Amygdala (tissue), 56 donors: ENCODE measurements at regions not wholly inside any gene's neighbourhood (a gene's known extent, or its start where the extent isn't known, plus 50 kb on each side); places are given as distances from the start of the nearest gene placed in this dataset.

Experiments
- DNase-seq, 56 donors: peaks; one replicate each; lab custom pipeline; 2025; lab: John Stamatoyannopoulos, UW

GRCh38 chr17:74055508-74056160, 147.8 kb upstream of the RPL38 start:
- no peak for DNase-seq

DNA sequence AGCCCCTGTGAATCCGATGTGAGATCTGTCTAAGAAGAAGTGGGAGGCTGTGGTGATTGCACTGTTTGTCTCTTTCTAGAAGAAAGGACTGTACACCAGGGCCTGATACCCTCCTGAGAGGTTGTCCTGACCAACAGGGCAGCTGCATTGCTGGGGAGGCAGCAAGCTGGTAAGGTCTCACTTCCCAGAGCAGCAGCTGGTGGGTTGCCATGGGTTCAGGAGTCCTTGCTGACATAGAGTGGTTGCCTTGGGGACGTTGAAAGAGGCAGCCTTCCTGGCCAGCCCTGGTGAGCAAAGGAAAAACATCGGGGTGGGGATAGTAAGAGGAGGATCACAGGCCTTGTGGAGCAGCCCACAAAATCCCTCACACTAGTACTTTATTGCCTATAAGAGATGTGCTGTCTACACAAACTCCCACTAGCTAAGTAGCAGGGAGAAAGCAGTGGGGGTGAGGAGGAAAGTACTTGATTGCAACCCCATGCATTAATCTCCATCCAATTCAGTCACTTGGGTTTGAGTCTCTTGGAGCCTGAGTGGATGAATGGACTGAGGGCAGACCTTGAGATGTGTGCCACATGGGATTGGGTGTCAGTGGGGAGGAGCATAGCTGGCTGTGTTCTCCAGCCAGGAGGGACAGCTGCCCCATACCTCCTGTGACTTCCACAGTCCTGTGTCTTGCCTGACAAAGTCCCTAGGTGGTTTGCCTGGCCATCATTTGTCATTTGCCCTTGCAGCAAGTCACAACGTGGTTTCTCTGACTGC, 143.8 kb upstream of the RPL38 start:
- DNase-seq = peak in 35 of 56 donors; percentile 10 to 74 (median 36)

DNA sequence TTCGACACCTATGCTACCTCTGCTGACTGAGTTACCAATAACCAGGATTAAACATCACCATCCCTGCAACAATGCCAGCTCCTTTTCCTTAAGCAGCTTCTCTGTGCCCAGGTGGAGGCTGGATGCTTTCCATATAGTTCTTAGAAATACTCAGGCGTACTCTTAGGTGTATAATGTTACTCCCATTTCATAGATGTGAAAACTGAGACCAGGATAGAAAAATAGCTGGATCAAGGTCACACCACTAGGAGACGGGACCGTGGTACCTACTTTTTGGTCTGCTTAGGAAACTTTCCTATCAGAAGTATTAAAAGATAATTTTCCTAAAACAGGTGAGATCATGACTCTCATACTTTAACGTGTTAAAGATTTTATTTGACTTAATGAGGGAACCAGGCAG, 141.7 kb upstream of the RPL38 start:
- DNase-seq = no peak

- DNase-seq = no peak
Observed at GRCh38 chr17:74062234-74062633, 141.2 kb upstream of the RPL38 start.

DNA sequence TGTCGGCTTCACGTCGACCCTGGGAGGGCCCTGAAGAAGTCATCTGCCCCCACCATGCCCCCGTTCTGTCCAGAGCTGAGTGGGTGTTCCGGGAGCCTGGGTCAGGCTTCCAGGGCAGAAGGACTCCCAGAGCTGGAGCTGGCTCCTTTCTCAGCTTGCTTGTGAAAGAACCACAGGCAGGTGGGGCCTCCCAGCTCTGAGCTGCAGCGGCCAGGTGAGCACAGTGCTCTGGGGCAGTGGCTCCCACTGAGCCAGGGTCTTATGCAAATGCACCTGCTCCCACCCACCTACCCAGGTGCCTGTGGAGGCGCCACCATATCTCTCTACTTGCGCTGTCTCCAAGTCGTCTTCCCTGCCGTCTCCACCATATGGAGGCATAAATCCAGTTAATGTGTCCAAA, 140.0 kb upstream of the RPL38 start:
- DNase-seq = no peak

DNA sequence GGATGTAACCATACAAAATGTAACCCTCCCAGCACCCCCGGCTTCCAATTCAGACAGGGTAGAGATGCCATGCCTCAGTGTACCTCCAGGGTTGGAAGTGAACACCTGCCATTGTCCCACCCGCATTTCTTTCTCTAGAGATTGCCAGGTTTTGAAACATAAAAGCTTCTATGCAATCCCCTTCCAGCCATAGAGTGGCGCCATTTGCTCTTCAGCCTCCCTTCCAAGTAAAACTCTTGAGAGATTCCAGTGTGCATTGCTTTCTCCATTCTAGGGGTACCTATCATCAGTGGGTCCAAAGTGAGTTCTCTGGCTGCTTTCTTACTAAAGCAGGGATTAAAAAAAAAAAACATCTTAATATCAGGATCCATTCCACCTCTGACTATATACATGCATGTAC, 133.1 kb upstream of the RPL38 start:
- DNase-seq = no peak

- no peak for DNase-seq
Observed at GRCh38 chr17:74070998-74071679, 132.3 kb upstream of the RPL38 start.

GRCh38 chr17:74072340-74072739, 131.1 kb upstream of the RPL38 start:
- no peak for DNase-seq

DNA sequence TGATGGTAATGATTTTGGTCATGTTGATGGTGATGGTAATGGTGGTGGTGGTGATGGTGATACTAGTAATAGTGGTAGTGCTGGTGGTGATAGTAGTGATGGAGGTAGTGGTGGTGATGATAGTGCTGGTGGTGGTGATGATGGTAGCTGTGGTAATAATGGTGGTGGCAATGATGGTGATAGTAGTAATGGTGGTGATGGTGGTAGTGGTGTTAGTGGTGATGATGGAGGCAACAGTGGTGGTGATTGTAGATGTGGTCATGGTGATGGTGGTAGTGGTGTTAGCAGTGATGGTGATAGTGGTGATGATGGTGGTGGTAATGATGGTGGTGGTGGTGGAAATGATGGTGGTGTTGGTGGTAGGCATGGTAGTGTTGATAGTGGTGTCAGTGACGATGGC, 127.0 kb upstream of the RPL38 start:
- no peak for DNase-seq

DNA sequence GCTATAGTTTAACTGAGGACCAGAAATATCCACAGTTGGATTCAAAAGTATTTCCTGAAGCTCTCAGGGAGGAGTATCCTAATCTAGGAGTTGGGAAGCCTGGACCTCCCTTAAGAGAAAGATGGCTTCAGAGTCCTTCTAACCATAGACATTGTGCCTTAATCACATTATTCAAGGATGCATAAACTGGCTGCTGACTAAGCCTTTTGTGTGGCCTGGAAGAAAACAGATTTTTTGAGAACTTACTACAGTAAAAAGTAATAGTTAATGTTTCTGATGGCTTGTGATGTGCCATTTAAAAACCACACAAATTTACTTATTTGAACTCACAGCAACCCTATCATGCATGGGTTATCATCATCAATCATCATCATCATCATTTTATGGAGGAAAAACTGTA, 126.2 kb upstream of the RPL38 start:
- no peak for DNase-seq

- DNase-seq = no peak
Observed at GRCh38 chr17:74078363-74078941, 125.0 kb upstream of the RPL38 start.

DNA sequence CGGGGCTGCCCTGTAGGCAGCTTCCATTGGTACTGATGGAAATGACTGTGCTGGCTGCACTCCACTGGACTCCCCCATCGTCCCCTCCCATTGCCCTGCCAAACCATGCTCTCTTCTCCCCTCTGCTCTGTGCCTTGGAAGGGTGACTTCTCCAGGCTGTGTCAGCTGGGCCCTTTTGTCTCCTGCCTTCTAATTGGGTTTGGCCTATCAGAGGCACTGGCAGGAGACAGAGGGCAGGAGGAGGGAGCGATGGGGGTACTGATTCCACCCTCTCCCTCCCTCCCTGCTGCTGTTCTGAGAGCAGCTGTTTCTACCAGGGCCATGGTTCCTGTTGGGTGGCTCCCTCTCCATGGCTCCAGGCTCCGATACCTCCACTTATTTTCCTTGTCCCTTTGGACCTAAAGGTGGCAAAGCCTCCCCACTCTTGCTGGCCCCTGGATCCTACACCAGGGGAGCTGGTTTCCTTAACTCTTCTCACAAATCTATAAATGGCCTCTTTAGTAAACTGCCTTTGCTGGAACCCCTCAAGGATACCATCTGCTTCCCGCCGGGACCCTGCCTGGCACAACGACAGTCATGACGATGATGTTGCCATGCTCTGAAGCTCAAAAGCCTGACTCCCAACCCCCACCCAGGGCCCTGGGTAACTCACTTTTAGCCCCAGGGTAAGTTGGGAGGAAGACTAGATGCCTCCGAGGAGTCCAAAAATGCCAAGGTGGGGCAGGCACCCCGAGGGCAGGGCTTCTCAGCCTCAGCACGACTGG, 123.8 kb upstream of the RPL38 start:
- DNase-seq = no peak

GRCh38 chr17:74080656-74081582, 122.6 kb upstream of the RPL38 start:
- DNase-seq = no peak

- no peak for DNase-seq
Observed at GRCh38 chr17:74082886-74083285, 120.6 kb upstream of the RPL38 start.

- no peak for DNase-seq
Observed at GRCh38 chr17:74083321-74083720, 120.2 kb upstream of the RPL38 start.

GRCh38 chr17:74085434-74085833, 118.0 kb upstream of the RPL38 start:
- no peak for DNase-seq

DNA sequence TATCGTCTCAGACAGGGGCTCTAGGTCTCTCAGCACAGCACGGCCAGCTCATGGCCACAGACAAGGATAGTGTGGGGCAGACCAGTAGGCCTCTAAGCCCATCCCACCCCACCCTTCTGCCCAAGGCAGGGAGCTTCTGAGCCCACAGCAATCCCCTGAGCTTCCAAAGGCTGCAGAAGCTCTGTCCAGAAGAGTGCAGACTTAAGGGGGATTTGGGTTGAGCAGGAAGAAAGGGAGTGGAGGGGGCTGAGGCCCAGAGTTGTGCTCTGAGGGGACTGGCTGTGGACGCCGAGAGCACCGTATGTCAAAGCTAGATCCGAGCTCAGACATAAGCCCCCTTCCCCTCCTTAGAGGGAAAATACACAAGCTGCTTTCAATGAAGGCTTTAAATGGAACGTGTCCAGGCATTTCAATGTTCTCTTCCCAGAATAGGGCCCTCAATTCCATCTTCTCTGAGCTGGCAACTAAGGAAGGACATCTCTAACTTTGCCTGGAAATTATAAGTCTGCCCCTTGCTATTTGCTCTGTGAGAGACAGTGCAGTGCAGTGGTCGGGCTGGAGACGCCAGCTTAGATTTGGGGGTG, 116.4 kb upstream of the RPL38 start:
- DNase-seq = no peak

- peak in 1 of 56 donors; percentile 2 for DNase-seq
Observed at GRCh38 chr17:74088285-74088933, 115.1 kb upstream of the RPL38 start.

DNA sequence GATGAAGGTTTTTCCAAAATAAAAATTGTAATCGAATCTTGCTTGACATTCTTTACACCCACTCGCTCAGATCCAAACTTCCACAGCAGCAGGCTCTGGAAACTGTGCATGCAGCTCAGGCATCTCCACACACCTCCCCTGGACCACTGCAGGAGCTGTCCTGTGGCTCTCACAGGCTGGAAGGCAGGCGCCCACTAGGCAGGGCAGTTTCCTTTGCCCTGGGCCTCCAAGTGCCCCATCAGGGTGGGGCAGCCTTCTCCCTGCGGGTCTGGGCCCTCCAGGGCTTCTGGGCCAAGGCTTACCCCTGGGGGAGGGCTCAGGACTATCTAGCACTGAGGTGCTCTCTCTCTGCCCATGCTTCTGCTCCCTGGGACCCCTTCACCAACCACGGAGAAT, 114.5 kb upstream of the RPL38 start:
- DNase-seq = no peak
